K562 (cell line): ENCODE measurements at regions not wholly inside any gene's neighbourhood (a gene's known extent, or its start where the extent isn't known, plus 50 kb on each side); places are given as distances from the start of the nearest gene placed in this dataset.
"Not testable (repeated sequence)": the region's sequence is repeated elsewhere in the genome, so short reads cannot be mapped to it uniquely, and the experiment has no call there.

ENCODE experiments used
- ARNT ChIP-seq, 2 experiments: fragments of 450-650 bp; IDR thresholded peaks; 2 replicates each; pipeline ENCODE4 v1.6.1; 2016; ENCODE audit warnings: mild to moderate bottlenecking in 1 of 2
- GTF2F1 ChIP-seq: IDR thresholded peaks from 2 replicates; pipeline ENCODE4 v1.6.1; 2011; ENCODE audit warnings: low read depth, low read length, improper control_type of control experiment
- KAT8 ChIP-seq: fragments of 450-650 bp; IDR thresholded peaks from 2 replicates; pipeline ENCODE4 v1.6.1; 2016; ENCODE audit warnings: low read depth, mild to moderate bottlenecking
- TAF7 ChIP-seq: fragments of 450-650 bp; IDR thresholded peaks from 2 replicates; pipeline ENCODE4 v1.6.1; 2016; ENCODE audit warnings: missing genetic modification characterization, missing compliant biosample characterization
- ZNF778 ChIP-seq: fragments of 450-650 bp; formaldehyde crosslinking; IDR thresholded peaks from 2 replicates; pipeline ENCODE4 v1.4.0; 2020; ENCODE audit warnings: mild to moderate bottlenecking, moderate library complexity
- TF ChIP-seq, protein P1 (sequence below), 2 experiments: fragments of 450-650 bp; formaldehyde crosslinking in 1 of 2; IDR thresholded peaks; 2 replicates each; pipeline versions ENCODE4 v1.4.0 to v1.6.1; 2014 to 2020; ENCODE audit warnings: mild to moderate bottlenecking in 2 of 2, borderline replicate concordance in 1 of 2, low read depth in 1 of 2
- TF ChIP-seq, protein P2 (sequence below), 2 experiments: IDR thresholded peaks; 2 replicates each; pipeline ENCODE4 v1.6.1; 2011; ENCODE audit warnings: borderline replicate concordance in 1 of 2, control low read depth in 1 of 2, low read depth in 1 of 2, low read length in 1 of 2, mild to moderate bottlenecking in 1 of 2, mixed read lengths in 1 of 2, moderate library complexity in 1 of 2; ENCODE audit not compliant: insufficient read depth in 1 of 2, insufficient read length in 1 of 2, poor library complexity in 1 of 2, severe bottlenecking in 1 of 2; ENCODE audit errors: extremely low read depth in 1 of 2
- TF ChIP-seq, protein P3 (sequence below), 3 experiments: IDR thresholded peaks in 2 of 3; conservative IDR thresholded peaks in 1 of 3; 2 replicates each; pipeline ENCODE4 v1.5.1; 2011 to 2012; ENCODE audit warnings: low read length in 3 of 3, mild to moderate bottlenecking in 3 of 3, control low read depth in 2 of 3, improper control_type of control experiment in 1 of 3, inconsistent platforms in 1 of 3, low read depth in 1 of 3, mixed read lengths in 1 of 3, moderate library complexity in 1 of 3; ENCODE audit not compliant: insufficient read depth in 2 of 3
- TF ChIP-seq, protein P4 (sequence below): fragments of 250-450 bp; sonication (Bioruptor Pico); IDR thresholded peaks from 2 replicates; pipeline ENCODE4 v1.8.0; 2021; ENCODE audit warnings: borderline replicate concordance, mild to moderate bottlenecking, moderate library complexity; ENCODE audit not compliant: poor library complexity, severe bottlenecking
- TF ChIP-seq, protein P5 (sequence below): fragments of 150-350 bp; IDR thresholded peaks from 2 replicates; pipeline ENCODE4 v1.6.1; 2014; ENCODE audit warnings: low read depth, mild to moderate bottlenecking, low read length, borderline replicate concordance
- TF ChIP-seq, protein P6 (sequence below): fragments of 250-450 bp; sonication (Bioruptor Pico); IDR thresholded peaks from 2 replicates; pipeline ENCODE4 v1.5.0; 2020; ENCODE audit warnings: mild to moderate bottlenecking, borderline replicate concordance

DNA sequence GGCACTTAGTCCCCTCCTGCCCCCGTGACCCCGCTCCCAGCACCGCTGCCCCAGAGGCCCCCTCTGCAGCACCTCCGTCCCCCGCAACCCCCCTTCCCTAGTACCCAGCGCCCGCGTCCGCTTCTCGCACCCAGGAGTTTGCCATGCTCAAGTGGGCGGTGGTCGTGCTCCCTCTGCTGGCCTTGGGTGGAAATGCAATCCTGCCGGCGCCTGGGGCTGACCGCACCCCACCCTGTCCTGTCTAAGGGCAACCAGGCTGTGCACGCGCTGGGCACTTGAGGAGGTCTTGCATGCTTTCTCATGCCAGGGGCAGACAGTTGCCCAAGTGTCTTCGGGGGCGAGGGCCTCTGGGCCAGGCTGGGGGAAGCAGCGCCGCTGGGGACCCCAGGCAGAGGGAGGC, 1544.9 kb upstream of the USP9Y start:
- not testable (repeated sequence) for TF ChIP-seq TAF7; ARNT (IDR thresholded peaks at IDR 0.05); ZNF778 (CRISPR knock-in tag); GTF2F1; KAT8
- TF ChIP-seq, protein P1, sequence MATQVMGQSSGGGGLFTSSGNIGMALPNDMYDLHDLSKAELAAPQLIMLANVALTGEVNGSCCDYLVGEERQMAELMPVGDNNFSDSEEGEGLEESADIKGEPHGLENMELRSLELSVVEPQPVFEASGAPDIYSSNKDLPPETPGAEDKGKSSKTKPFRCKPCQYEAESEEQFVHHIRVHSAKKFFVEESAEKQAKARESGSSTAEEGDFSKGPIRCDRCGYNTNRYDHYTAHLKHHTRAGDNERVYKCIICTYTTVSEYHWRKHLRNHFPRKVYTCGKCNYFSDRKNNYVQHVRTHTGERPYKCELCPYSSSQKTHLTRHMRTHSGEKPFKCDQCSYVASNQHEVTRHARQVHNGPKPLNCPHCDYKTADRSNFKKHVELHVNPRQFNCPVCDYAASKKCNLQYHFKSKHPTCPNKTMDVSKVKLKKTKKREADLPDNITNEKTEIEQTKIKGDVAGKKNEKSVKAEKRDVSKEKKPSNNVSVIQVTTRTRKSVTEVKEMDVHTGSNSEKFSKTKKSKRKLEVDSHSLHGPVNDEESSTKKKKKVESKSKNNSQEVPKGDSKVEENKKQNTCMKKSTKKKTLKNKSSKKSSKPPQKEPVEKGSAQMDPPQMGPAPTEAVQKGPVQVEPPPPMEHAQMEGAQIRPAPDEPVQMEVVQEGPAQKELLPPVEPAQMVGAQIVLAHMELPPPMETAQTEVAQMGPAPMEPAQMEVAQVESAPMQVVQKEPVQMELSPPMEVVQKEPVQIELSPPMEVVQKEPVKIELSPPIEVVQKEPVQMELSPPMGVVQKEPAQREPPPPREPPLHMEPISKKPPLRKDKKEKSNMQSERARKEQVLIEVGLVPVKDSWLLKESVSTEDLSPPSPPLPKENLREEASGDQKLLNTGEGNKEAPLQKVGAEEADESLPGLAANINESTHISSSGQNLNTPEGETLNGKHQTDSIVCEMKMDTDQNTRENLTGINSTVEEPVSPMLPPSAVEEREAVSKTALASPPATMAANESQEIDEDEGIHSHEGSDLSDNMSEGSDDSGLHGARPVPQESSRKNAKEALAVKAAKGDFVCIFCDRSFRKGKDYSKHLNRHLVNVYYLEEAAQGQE (IDR thresholded peaks at IDR 0.05; ENCODE audit: borderline replicate concordance), result not testable (repeated sequence)
- TF ChIP-seq, protein P1 (CRISPR knock-in tag; IDR thresholded peaks at IDR 0.05; ENCODE audit: low read depth), result not testable (repeated sequence)
- TF ChIP-seq, protein P2, sequence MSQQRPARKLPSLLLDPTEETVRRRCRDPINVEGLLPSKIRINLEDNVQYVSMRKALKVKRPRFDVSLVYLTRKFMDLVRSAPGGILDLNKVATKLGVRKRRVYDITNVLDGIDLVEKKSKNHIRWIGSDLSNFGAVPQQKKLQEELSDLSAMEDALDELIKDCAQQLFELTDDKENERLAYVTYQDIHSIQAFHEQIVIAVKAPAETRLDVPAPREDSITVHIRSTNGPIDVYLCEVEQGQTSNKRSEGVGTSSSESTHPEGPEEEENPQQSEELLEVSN (IDR thresholded peaks at IDR 0.05; ENCODE audit: borderline replicate concordance in 1 of 2, extremely low read depth in 1 of 2, insufficient read depth in 1 of 2, insufficient read length in 1 of 2, low read depth in 1 of 2, low read length in 1 of 2, poor library complexity in 1 of 2, severe bottlenecking in 1 of 2), result not testable (repeated sequence)
- TF ChIP-seq, protein P3, sequence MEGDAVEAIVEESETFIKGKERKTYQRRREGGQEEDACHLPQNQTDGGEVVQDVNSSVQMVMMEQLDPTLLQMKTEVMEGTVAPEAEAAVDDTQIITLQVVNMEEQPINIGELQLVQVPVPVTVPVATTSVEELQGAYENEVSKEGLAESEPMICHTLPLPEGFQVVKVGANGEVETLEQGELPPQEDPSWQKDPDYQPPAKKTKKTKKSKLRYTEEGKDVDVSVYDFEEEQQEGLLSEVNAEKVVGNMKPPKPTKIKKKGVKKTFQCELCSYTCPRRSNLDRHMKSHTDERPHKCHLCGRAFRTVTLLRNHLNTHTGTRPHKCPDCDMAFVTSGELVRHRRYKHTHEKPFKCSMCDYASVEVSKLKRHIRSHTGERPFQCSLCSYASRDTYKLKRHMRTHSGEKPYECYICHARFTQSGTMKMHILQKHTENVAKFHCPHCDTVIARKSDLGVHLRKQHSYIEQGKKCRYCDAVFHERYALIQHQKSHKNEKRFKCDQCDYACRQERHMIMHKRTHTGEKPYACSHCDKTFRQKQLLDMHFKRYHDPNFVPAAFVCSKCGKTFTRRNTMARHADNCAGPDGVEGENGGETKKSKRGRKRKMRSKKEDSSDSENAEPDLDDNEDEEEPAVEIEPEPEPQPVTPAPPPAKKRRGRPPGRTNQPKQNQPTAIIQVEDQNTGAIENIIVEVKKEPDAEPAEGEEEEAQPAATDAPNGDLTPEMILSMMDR (IDR thresholded peaks at IDR 0.05 in 2 of 3, conservative IDR thresholded peaks at IDR 0.05 in 1 of 3; ENCODE audit: insufficient read depth in 2 of 3, low read depth in 1 of 3, low read length in 3 of 3), result not testable (repeated sequence)
- TF ChIP-seq, protein P4, sequence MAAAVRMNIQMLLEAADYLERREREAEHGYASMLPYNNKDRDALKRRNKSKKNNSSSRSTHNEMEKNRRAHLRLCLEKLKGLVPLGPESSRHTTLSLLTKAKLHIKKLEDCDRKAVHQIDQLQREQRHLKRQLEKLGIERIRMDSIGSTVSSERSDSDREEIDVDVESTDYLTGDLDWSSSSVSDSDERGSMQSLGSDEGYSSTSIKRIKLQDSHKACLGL (CRISPR knock-in tag), result not testable (repeated sequence)
- TF ChIP-seq, protein P5, sequence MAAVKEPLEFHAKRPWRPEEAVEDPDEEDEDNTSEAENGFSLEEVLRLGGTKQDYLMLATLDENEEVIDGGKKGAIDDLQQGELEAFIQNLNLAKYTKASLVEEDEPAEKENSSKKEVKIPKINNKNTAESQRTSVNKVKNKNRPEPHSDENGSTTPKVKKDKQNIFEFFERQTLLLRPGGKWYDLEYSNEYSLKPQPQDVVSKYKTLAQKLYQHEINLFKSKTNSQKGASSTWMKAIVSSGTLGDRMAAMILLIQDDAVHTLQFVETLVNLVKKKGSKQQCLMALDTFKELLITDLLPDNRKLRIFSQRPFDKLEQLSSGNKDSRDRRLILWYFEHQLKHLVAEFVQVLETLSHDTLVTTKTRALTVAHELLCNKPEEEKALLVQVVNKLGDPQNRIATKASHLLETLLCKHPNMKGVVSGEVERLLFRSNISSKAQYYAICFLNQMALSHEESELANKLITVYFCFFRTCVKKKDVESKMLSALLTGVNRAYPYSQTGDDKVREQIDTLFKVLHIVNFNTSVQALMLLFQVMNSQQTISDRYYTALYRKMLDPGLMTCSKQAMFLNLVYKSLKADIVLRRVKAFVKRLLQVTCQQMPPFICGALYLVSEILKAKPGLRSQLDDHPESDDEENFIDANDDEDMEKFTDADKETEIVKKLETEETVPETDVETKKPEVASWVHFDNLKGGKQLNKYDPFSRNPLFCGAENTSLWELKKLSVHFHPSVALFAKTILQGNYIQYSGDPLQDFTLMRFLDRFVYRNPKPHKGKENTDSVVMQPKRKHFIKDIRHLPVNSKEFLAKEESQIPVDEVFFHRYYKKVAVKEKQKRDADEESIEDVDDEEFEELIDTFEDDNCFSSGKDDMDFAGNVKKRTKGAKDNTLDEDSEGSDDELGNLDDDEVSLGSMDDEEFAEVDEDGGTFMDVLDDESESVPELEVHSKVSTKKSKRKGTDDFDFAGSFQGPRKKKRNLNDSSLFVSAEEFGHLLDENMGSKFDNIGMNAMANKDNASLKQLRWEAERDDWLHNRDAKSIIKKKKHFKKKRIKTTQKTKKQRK, result not testable (repeated sequence)
- TF ChIP-seq, protein P6, sequence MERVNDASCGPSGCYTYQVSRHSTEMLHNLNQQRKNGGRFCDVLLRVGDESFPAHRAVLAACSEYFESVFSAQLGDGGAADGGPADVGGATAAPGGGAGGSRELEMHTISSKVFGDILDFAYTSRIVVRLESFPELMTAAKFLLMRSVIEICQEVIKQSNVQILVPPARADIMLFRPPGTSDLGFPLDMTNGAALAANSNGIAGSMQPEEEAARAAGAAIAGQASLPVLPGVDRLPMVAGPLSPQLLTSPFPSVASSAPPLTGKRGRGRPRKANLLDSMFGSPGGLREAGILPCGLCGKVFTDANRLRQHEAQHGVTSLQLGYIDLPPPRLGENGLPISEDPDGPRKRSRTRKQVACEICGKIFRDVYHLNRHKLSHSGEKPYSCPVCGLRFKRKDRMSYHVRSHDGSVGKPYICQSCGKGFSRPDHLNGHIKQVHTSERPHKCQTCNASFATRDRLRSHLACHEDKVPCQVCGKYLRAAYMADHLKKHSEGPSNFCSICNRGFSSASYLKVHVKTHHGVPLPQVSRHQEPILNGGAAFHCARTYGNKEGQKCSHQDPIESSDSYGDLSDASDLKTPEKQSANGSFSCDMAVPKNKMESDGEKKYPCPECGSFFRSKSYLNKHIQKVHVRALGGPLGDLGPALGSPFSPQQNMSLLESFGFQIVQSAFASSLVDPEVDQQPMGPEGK (CRISPR knock-in tag), result not testable (repeated sequence)
